Esophagus squamous epithelium (tissue), 4 donors: ENCODE measurements at regions not wholly inside any gene's neighbourhood (a gene's known extent, or its start where the extent isn't known, plus 50 kb on each side); places are given as distances from the start of the nearest gene placed in this dataset.

ENCODE experiments used
- POLR2A ChIP-seq, 4 donors: fragments of 450-650 bp; IDR thresholded peaks; one replicate each; pipeline ENCODE4 v1.6.1; 2017; ENCODE audit warnings: antibody characterized with exemption in 4 of 4, mild to moderate bottlenecking in 4 of 4, moderate library complexity in 3 of 4
- TF ChIP-seq, protein P1 (sequence below), 6 experiments: fragments of 450-650 bp in 4 of 6; fragments of 200-600 bp in 2 of 6; sonication (generic) in 2 of 6; IDR thresholded peaks; one replicate each; pipeline ENCODE4 v1.5.1; 2016 to 2019; ENCODE audit warnings: antibody characterized with exemption in 6 of 6, mild to moderate bottlenecking in 4 of 6, moderate library complexity in 4 of 6

DNA sequence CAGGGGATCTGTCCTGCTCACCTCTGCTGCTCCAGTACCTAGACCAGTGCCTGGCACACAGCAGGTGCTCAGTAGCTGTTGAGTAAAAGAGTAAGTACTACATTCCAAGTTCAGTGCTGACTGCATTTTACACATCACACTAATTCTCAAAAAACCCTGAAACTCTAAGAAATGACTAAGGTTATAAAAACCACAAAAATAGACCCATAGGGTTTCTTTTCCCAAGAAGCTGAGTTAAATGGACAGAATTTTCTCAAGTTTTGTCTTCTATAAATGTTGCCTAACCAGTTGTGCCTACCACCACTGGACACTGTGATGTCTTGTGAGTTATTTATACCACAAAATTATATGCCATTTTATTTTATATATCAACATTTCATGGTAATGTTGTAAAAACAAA, 78.9 kb upstream of the RXFP1 start:
- TF ChIP-seq, protein P1, sequence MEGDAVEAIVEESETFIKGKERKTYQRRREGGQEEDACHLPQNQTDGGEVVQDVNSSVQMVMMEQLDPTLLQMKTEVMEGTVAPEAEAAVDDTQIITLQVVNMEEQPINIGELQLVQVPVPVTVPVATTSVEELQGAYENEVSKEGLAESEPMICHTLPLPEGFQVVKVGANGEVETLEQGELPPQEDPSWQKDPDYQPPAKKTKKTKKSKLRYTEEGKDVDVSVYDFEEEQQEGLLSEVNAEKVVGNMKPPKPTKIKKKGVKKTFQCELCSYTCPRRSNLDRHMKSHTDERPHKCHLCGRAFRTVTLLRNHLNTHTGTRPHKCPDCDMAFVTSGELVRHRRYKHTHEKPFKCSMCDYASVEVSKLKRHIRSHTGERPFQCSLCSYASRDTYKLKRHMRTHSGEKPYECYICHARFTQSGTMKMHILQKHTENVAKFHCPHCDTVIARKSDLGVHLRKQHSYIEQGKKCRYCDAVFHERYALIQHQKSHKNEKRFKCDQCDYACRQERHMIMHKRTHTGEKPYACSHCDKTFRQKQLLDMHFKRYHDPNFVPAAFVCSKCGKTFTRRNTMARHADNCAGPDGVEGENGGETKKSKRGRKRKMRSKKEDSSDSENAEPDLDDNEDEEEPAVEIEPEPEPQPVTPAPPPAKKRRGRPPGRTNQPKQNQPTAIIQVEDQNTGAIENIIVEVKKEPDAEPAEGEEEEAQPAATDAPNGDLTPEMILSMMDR (IDR thresholded peaks at IDR 0.05), result no peak
- no peak for TF ChIP-seq POLR2A (IDR thresholded peaks at IDR 0.05)
